Hepatocyte (in vitro differentiated cells): ENCODE measurements at regions not wholly inside any gene's neighbourhood (a gene's known extent, or its start where the extent isn't known, plus 50 kb on each side); places are given as distances from the start of the nearest gene placed in this dataset.

ENCODE experiments used
- CTCF ChIP-seq: fragments of 200-600 bp; sonication (generic); IDR thresholded peaks from 2 replicates; pipeline ENCODE4 v1.5.1; 2016; ENCODE audit warnings: antibody characterized with exemption, mild to moderate bottlenecking; ENCODE audit not compliant: poor library complexity
- EZH2 ChIP-seq: fragments of 200-600 bp; sonication (generic); IDR thresholded peaks from 2 replicates; pipeline ENCODE4 v1.6.1; 2016; ENCODE audit warnings: antibody characterized with exemption, mild to moderate bottlenecking, borderline replicate concordance
- EZH2phosphoT487 ChIP-seq: fragments of 200-600 bp; sonication (generic); IDR thresholded peaks from one replicate; pipeline ENCODE4 v1.6.1; 2018; ENCODE audit warnings: antibody characterized with exemption, mild to moderate bottlenecking, low read depth, moderate library complexity; ENCODE audit not compliant: unreplicated experiment, severe bottlenecking

GRCh38 chr17:77011173-77012011, 129.4 kb upstream of the SEC14L1 start:
- TF ChIP-seq CTCF: peak; percentile 59
- TF ChIP-seq EZH2: no peak
- TF ChIP-seq EZH2phosphoT487: no peak
